B cell (primary cell): ENCODE measurements at regions not wholly inside any gene's neighbourhood (a gene's known extent, or its start where the extent isn't known, plus 50 kb on each side); places are given as distances from the start of the nearest gene placed in this dataset.

Source experiments
- ATAC-seq: fragments of 200-7000 bp; cut with Tn5 transposase; one replicate; pipeline ENCODE4 v1.10.0; 2021; ENCODE audit warnings: low read depth, mild to moderate bottlenecking, moderate number of reproducible peaks, moderate library complexity
- CTCF ChIA-PET: fragments of 350-600 bp; sonication (Branson Sonifier 250); formaldehyde crosslinking; loops from one replicate; lab custom pipeline; 2021; ENCODE audit warnings: antibody characterized with exemption, inconsistent platforms; lab: Charles Lee
- POLR2A ChIA-PET: fragments of 350-600 bp; sonication (Branson Sonifier 250); formaldehyde crosslinking; loops from one replicate; lab custom pipeline; 2021; ENCODE audit warnings: antibody characterized with exemption; lab: Charles Lee
- DNase-seq: peaks from one replicate; pipeline ENCODE4 v3.0.0; 2013
- H2AFZ ChIP-seq: 2 replicates; pipeline ENCODE4 v1.6.1; 2012; ENCODE audit warnings: mild to moderate bottlenecking, low read depth, low read length; ENCODE audit not compliant: insufficient read depth, poor library complexity, severe bottlenecking
- H3K27ac ChIP-seq, 2 donors: 1 replicate in 1 of 2; 2 replicates in 1 of 2; pipeline ENCODE4 v1.5.1; 2012 to 2013; ENCODE audit warnings: low read length in 2 of 2, mild to moderate bottlenecking in 2 of 2, moderate library complexity in 1 of 2
- H3K27me3 ChIP-seq, 4 experiments: fragments of 200-600 bp in 1 of 4; sonication (generic) in 1 of 4; replicated peaks in 1 of 4; 1 replicate in 2 of 4; 2 replicates in 2 of 4; pipeline versions ENCODE4 v1.6.1 to v1.7.0; 2013 to 2016; ENCODE audit warnings: low read length in 3 of 4, mild to moderate bottlenecking in 2 of 4, mixed read lengths in 1 of 4, moderate library complexity in 1 of 4; ENCODE audit not compliant: insufficient read depth in 4 of 4, control insufficient read depth in 3 of 4; ENCODE audit errors: control extremely low read depth in 1 of 4
- H3K36me3 ChIP-seq, 2 experiments: replicated peaks in 1 of 2; 1 replicate in 1 of 2; 2 replicates in 1 of 2; pipeline versions ENCODE4 v1.6.1 to v1.7.1; 2013; ENCODE audit warnings: low read length in 1 of 2; ENCODE audit not compliant: insufficient read depth in 2 of 2, control insufficient read depth in 1 of 2; ENCODE audit errors: control extremely low read depth in 1 of 2, extremely low read depth in 1 of 2
- H3K4me1 ChIP-seq, 2 donors: fragments of 200-600 bp in 1 of 2; sonication (generic) in 1 of 2; 1 replicate in 1 of 2; 2 replicates in 1 of 2; pipeline versions ENCODE4 v1.5.1 to v1.6.1; 2013 to 2017; ENCODE audit warnings: low read length in 2 of 2; ENCODE audit not compliant: control insufficient read depth in 2 of 2, insufficient read depth in 2 of 2
- H3K4me2 ChIP-seq: replicated peaks from 2 replicates; pipeline ENCODE3; 2012; ENCODE audit warnings: mild to moderate bottlenecking, low read depth, low read length; ENCODE audit not compliant: poor library complexity, severe bottlenecking
- H3K4me3 ChIP-seq, 5 experiments: fragments of 200-600 bp in 1 of 5; sonication (generic) in 1 of 5; 1 replicate in 3 of 5; 2 replicates in 2 of 5; pipeline versions ENCODE4 v1.5.1 to v1.7.0; 2011 to 2016; ENCODE audit warnings: low read length in 4 of 5, mild to moderate bottlenecking in 4 of 5, low read depth in 2 of 5, control low read depth in 1 of 5, moderate library complexity in 1 of 5; ENCODE audit not compliant: insufficient read depth in 1 of 5; ENCODE audit errors: control extremely low read depth in 1 of 5, extremely low read depth in 1 of 5
- H3K79me2 ChIP-seq: fragments of 200-600 bp; sonication (generic); one replicate; pipeline ENCODE4 v1.6.0; 2016; ENCODE audit warnings: low read length; ENCODE audit not compliant: control insufficient read depth, insufficient read depth
- H3K9ac ChIP-seq: fragments of 200-600 bp; sonication (generic); 2 replicates; pipeline ENCODE4 v1.6.1; 2017; ENCODE audit warnings: mild to moderate bottlenecking, low read length, moderate library complexity
- H3K9me3 ChIP-seq, 3 donors: one replicate each; pipeline versions ENCODE4 v1.6.1 to v1.7.1; 2013; ENCODE audit warnings: low read length in 2 of 3; ENCODE audit not compliant: control insufficient read depth in 2 of 3, insufficient read depth in 1 of 3; ENCODE audit errors: control extremely low read depth in 1 of 3
- H4K20me1 ChIP-seq: 2 replicates; pipeline ENCODE4 v1.6.0; 2012; ENCODE audit warnings: mild to moderate bottlenecking, low read length; ENCODE audit not compliant: insufficient read depth, control insufficient read depth, poor library complexity, severe bottlenecking
- H3K27ac Mint-ChIP-seq: one replicate; pipeline ENCODE4 v1.8.0; 2021; ENCODE audit warnings: mixed read lengths
- H3K27me3 Mint-ChIP-seq: one replicate; pipeline ENCODE4 v1.8.0; 2021; ENCODE audit warnings: mixed read lengths
- H3K4me1 Mint-ChIP-seq: one replicate; pipeline ENCODE4 v1.8.0; 2021; ENCODE audit warnings: mixed read lengths
- H3K4me3 Mint-ChIP-seq: one replicate; pipeline ENCODE4 v1.8.0; 2021; ENCODE audit warnings: mixed read lengths
- H3K9me3 Mint-ChIP-seq: one replicate; pipeline ENCODE4 v1.8.0; 2022; ENCODE audit warnings: mixed read lengths; ENCODE audit not compliant: insufficient read depth
- EZH2 ChIP-seq: IDR thresholded peaks from 2 replicates; pipeline ENCODE4 v1.6.1; 2012; ENCODE audit warnings: borderline replicate concordance, low read depth, mild to moderate bottlenecking, moderate library complexity, low read length; ENCODE audit not compliant: insufficient read depth, poor library complexity, severe bottlenecking
- WGBS: methylation state at CpG from one replicate; pipeline ENCODE4 v1.1.5; 2013; ENCODE audit warnings: missing lambda C conversion rate; ENCODE audit not compliant: insufficient coverage; 5-methylcytosine and 5-hydroxymethylcytosine counted together
- intact Hi-C: fragments of 100-400 bp; cut with micrococcal nuclease; formaldehyde crosslinking; loops from one replicate; pipeline ENCODE4 v1.10.0; 2022
- TF ChIP-seq, protein P1 (sequence below): fragments of 200-600 bp; IDR thresholded peaks from one replicate; pipeline ENCODE4 v1.8.0; 2022; ENCODE audit warnings: antibody characterized with exemption, mild to moderate bottlenecking

DNA sequence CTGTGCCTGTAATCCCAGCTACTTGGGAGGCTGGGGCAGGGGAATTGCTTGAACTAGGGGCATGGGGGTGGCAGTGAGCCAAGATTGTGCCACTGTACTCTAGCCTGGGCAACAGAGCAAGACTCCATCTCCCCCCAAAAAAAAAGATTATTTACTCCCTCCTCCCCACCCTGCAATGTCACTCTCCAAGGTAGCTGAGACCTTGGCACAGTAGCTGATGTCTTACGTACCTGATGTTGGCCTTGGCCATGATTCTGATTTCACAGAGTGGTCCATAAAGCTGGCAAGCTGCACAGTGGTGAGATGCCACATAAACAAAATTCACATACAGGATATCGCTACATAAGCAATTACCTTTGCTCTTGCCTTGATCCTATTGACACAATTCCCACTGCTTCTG, 108.5 kb downstream of the CAVIN4 start:
- CTCF ChIA-PET = no interaction called here
- Histone ChIP-seq H3K4me1 (no peaks in the 10 kb centered on the region), H3K27ac (no peak overlapping the region), H3K36me3 (no peaks in the 10 kb centered on the region), H3K27me3 (peaks cover 0 to 3% (median 0%) of the 10 kb centered on the region in 4 experiments), H3K79me2 (no peaks in the 10 kb centered on the region), H3K4me3 (no peak overlapping the region), H3K4me2 (no peak overlapping the region), H3K9me3 (no peaks in the 10 kb centered on the region), H4K20me1 (no peaks in the 10 kb centered on the region), H2AFZ (no peak overlapping the region), H3K9ac (no peak overlapping the region)
- H3K27ac Mint-ChIP-seq = no peak overlapping the region
- POLR2A ChIA-PET = no interaction called here
- no peaks in the 10 kb centered on the region for H3K9me3 Mint-ChIP-seq
- no peak for DNase-seq
- 100% methylated on average over 1 of the region's 2 CpGs for WGBS
- intact Hi-C loops = no loop called here
- ATAC-seq = no peak
- no peak overlapping the region for H3K4me3 Mint-ChIP-seq
- TF ChIP-seq EZH2 = no peak
- TF ChIP-seq, protein P1, sequence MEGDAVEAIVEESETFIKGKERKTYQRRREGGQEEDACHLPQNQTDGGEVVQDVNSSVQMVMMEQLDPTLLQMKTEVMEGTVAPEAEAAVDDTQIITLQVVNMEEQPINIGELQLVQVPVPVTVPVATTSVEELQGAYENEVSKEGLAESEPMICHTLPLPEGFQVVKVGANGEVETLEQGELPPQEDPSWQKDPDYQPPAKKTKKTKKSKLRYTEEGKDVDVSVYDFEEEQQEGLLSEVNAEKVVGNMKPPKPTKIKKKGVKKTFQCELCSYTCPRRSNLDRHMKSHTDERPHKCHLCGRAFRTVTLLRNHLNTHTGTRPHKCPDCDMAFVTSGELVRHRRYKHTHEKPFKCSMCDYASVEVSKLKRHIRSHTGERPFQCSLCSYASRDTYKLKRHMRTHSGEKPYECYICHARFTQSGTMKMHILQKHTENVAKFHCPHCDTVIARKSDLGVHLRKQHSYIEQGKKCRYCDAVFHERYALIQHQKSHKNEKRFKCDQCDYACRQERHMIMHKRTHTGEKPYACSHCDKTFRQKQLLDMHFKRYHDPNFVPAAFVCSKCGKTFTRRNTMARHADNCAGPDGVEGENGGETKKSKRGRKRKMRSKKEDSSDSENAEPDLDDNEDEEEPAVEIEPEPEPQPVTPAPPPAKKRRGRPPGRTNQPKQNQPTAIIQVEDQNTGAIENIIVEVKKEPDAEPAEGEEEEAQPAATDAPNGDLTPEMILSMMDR = no peak
- H3K27me3 Mint-ChIP-seq = peaks cover 16% of the 10 kb centered on the region
- H3K4me1 Mint-ChIP-seq = no peaks in the 10 kb centered on the region

- no peaks in the 10 kb centered on the region for H3K79me2 ChIP-seq
- H4K20me1 ChIP-seq = no peaks in the 10 kb centered on the region
- no peaks in the 10 kb centered on the region for H3K9me3 Mint-ChIP-seq
- no peak overlapping the region for H3K4me2 ChIP-seq
- DNase-seq = no peak
- H3K27me3 Mint-ChIP-seq = peaks cover 16% of the 10 kb centered on the region
- H3K27ac ChIP-seq = no peak overlapping the region
- H3K27ac Mint-ChIP-seq = no peak overlapping the region
- H3K4me1 ChIP-seq = no peaks in the 10 kb centered on the region
- CTCF ChIA-PET = no interaction called here
- no peak for TF ChIP-seq EZH2
- TF ChIP-seq, protein P1 = no peak
- WGBS = 20% methylated on average over 1 of the region's 3 CpGs
- H3K27me3 ChIP-seq = peaks cover 0 to 3% (median 0%) of the 10 kb centered on the region in 4 experiments
- no peaks in the 10 kb centered on the region for H3K9me3 ChIP-seq
- H3K4me3 ChIP-seq = no peak overlapping the region
- H3K4me3 Mint-ChIP-seq = no peak overlapping the region
- H3K4me1 Mint-ChIP-seq = no peaks in the 10 kb centered on the region
- H2AFZ ChIP-seq = no peak overlapping the region
- no peak for ATAC-seq
- H3K9ac ChIP-seq = no peak overlapping the region
- no peaks in the 10 kb centered on the region for H3K36me3 ChIP-seq
- POLR2A ChIA-PET = no interaction called here
- intact Hi-C loops = no loop called here
These were observed 111.8 kb downstream of the CAVIN4 start for GRCh38 chr9:100689635-100690034.
